Fibroblast of lung (primary cell): ENCODE measurements at regions not wholly inside any gene's neighbourhood (a gene's known extent, or its start where the extent isn't known, plus 50 kb on each side); places are given as distances from the start of the nearest gene placed in this dataset.

Experiments used
- DNase-seq, 2 donors: peaks; one replicate each; pipeline versions ENCODE4 v3.0.0 to v3.0.0-alpha.2; 2010; ENCODE audit warnings: low read depth in 2 of 2
- H2AFZ ChIP-seq: 2 replicates; pipeline ENCODE4 v1.5.1; 2012; ENCODE audit warnings: low read length, control low read depth, inconsistent platforms
- H3K27ac ChIP-seq: 2 replicates; pipeline ENCODE4 v1.5.1; 2011; ENCODE audit warnings: low read length, control low read depth; ENCODE audit not compliant: insufficient read depth
- H3K27me3 ChIP-seq: 2 replicates; pipeline ENCODE4 v1.5.1; 2011; ENCODE audit warnings: mild to moderate bottlenecking, low read length; ENCODE audit not compliant: control insufficient read depth, insufficient read depth
- H3K36me3 ChIP-seq: 2 replicates; pipeline ENCODE4 v1.5.1; 2011; ENCODE audit warnings: low read length; ENCODE audit not compliant: control insufficient read depth, insufficient read depth
- H3K4me1 ChIP-seq: 2 replicates; pipeline ENCODE4 v1.5.1; 2011; ENCODE audit warnings: low read length; ENCODE audit not compliant: control insufficient read depth, insufficient read depth; ENCODE audit errors: extremely low read depth
- H3K4me2 ChIP-seq: 2 replicates; pipeline ENCODE4 v1.5.1; 2011; ENCODE audit warnings: low read length, control low read depth; ENCODE audit not compliant: insufficient read depth; ENCODE audit errors: extremely low read depth
- H3K4me3 ChIP-seq, 4 experiments: fragments of 200-600 bp in 1 of 4; sonication (generic) in 1 of 4; replicated peaks in 1 of 4; 2 replicates each; pipeline ENCODE4 v1.5.1; 2011 to 2016; ENCODE audit warnings: low read length in 4 of 4, low read depth in 3 of 4, mild to moderate bottlenecking in 3 of 4, control low read depth in 2 of 4, inconsistent platforms in 1 of 4, mixed read lengths in 1 of 4; ENCODE audit not compliant: insufficient read depth in 1 of 4; ENCODE audit errors: control extremely low read depth in 1 of 4
- H3K79me2 ChIP-seq: 2 replicates; pipeline ENCODE4 v1.5.1; 2012; ENCODE audit warnings: mild to moderate bottlenecking, low read length, inconsistent platforms; ENCODE audit not compliant: control insufficient read depth, insufficient read depth
- H3K9ac ChIP-seq: 2 replicates; pipeline ENCODE4 v1.5.1; 2011; ENCODE audit warnings: mild to moderate bottlenecking, low read length, control low read depth; ENCODE audit not compliant: insufficient read depth
- H3K9me3 ChIP-seq: 2 replicates; pipeline ENCODE4 v1.5.1; 2012; ENCODE audit warnings: low read depth, low read length; ENCODE audit not compliant: control insufficient read depth, insufficient read depth
- H4K20me1 ChIP-seq: 2 replicates; pipeline ENCODE4 v1.5.1; 2011; ENCODE audit warnings: low read length; ENCODE audit not compliant: control insufficient read depth, insufficient read depth; ENCODE audit errors: extremely low read depth
- CTCF ChIP-seq, 2 donors: IDR thresholded peaks in 1 of 2; conservative IDR thresholded peaks in 1 of 2; 1 replicate in 1 of 2; 2 replicates in 1 of 2; pipeline ENCODE4 v1.5.1; 2011 to 2012; ENCODE audit warnings: low read length in 2 of 2, control low read depth in 1 of 2, inconsistent platforms in 1 of 2, low read depth in 1 of 2, mild to moderate bottlenecking in 1 of 2
- EZH2 ChIP-seq: IDR thresholded peaks from 2 replicates; pipeline ENCODE4 v1.5.1; 2012; ENCODE audit warnings: low read length, control low read depth, mild to moderate bottlenecking; ENCODE audit errors: missing control alignments

- H3K36me3 ChIP-seq, result no peaks in the 10 kb centered on the region
- no peak for TF ChIP-seq EZH2
- no peak for TF ChIP-seq CTCF (conservative IDR thresholded peaks at IDR 0.05 in 1 of 2, IDR thresholded peaks at IDR 0.05 in 1 of 2; ENCODE audit: low read depth in 1 of 2, low read length in 2 of 2)
- no peaks in the 10 kb centered on the region for H4K20me1 ChIP-seq
- peak in 1 of 2 donors; percentile 80 for DNase-seq
- H3K4me1 ChIP-seq, result no peaks in the 10 kb centered on the region
- no peaks in the 10 kb centered on the region for H3K9me3 ChIP-seq
- H3K9ac ChIP-seq, result no peak overlapping the region
- H3K4me3 ChIP-seq, result no peak overlapping the region
- H2AFZ ChIP-seq, result no peak overlapping the region
- H3K4me2 ChIP-seq, result no peak overlapping the region
- no peaks in the 10 kb centered on the region for H3K27me3 ChIP-seq
- H3K79me2 ChIP-seq, result no peaks in the 10 kb centered on the region
- no peak overlapping the region for H3K27ac ChIP-seq
Measured at GRCh38 chr9:26324786-26325443, 567.7 kb downstream of the CAAP1 start.

- no peaks in the 10 kb centered on the region for H4K20me1 ChIP-seq
- no peak overlapping the region for H3K4me3 ChIP-seq
- no peaks in the 10 kb centered on the region for H3K27me3 ChIP-seq
- H3K36me3 ChIP-seq, result no peaks in the 10 kb centered on the region
- no peak for TF ChIP-seq CTCF (conservative IDR thresholded peaks at IDR 0.05 in 1 of 2, IDR thresholded peaks at IDR 0.05 in 1 of 2; ENCODE audit: low read depth in 1 of 2, low read length in 2 of 2)
- TF ChIP-seq EZH2, result no peak
- H2AFZ ChIP-seq, result no peak overlapping the region
- no peak overlapping the region for H3K4me2 ChIP-seq
- no peak for DNase-seq
- H3K9me3 ChIP-seq, result no peaks in the 10 kb centered on the region
- H3K9ac ChIP-seq, result no peak overlapping the region
- H3K4me1 ChIP-seq, result no peaks in the 10 kb centered on the region
- no peak overlapping the region for H3K27ac ChIP-seq
- no peaks in the 10 kb centered on the region for H3K79me2 ChIP-seq
Measured at GRCh38 chr9:26321935-26322334, 570.7 kb downstream of the CAAP1 start.

GRCh38 chr9:26319859-26320258 lies 572.7 kb downstream of the CAAP1 start:
- Histone ChIP-seq H3K4me1 (no peaks in the 10 kb centered on the region), H3K4me3 (no peak overlapping the region), H2AFZ (no peak overlapping the region), H3K4me2 (no peak overlapping the region), H3K79me2 (no peaks in the 10 kb centered on the region), H4K20me1 (no peaks in the 10 kb centered on the region), H3K9ac (no peak overlapping the region), H3K27ac (no peak overlapping the region), H3K27me3 (no peaks in the 10 kb centered on the region), H3K36me3 (no peaks in the 10 kb centered on the region), H3K9me3 (no peaks in the 10 kb centered on the region)
- no peak for DNase-seq
- TF ChIP-seq EZH2, result no peak
- TF ChIP-seq CTCF (conservative IDR thresholded peaks at IDR 0.05 in 1 of 2, IDR thresholded peaks at IDR 0.05 in 1 of 2; ENCODE audit: low read depth in 1 of 2, low read length in 2 of 2), result no peak
